OCI-LY1 (cell line): ENCODE measurements at regions not wholly inside any gene's neighbourhood (a gene's known extent, or its start where the extent isn't known, plus 50 kb on each side); places are given as distances from the start of the nearest gene placed in this dataset.
"Not testable (repeated sequence)": the region's sequence is repeated elsewhere in the genome, so short reads cannot be mapped to it uniquely, and the experiment has no call there.

Experiments used
- H2AFZ ChIP-seq: fragments of 200-600 bp; sonication (generic), shearing (Covaris generic); 2 replicates; pipeline ENCODE4 v1.6.0; 2014; ENCODE audit warnings: antibody characterized with exemption, mild to moderate bottlenecking, low read length
- H3F3A ChIP-seq: fragments of 200-600 bp; sonication (generic), shearing (Covaris generic); 2 replicates; pipeline ENCODE4 v1.6.0; 2014; ENCODE audit warnings: mild to moderate bottlenecking, antibody characterized with exemption, low read length, moderate library complexity; ENCODE audit not compliant: insufficient read depth
- H3K27ac ChIP-seq: fragments of 200-600 bp; sonication (generic); 2 replicates; pipeline ENCODE4 v1.5.1; 2014; ENCODE audit warnings: low read length, mixed run types, mild to moderate bottlenecking, low read depth; ENCODE audit not compliant: poor library complexity, severe bottlenecking
- H3K27me3 ChIP-seq: fragments of 200-600 bp; sonication (generic); 2 replicates; pipeline ENCODE4 v1.6.0; 2014; ENCODE audit warnings: antibody characterized with exemption, mild to moderate bottlenecking, low read length, moderate library complexity; ENCODE audit not compliant: insufficient read depth
- H3K36me3 ChIP-seq: fragments of 200-600 bp; sonication (generic); 2 replicates; pipeline ENCODE4 v1.6.1; 2014; ENCODE audit warnings: mild to moderate bottlenecking, antibody characterized with exemption, low read length, moderate library complexity, mixed read lengths; ENCODE audit not compliant: insufficient read depth
- H3K4me1 ChIP-seq: fragments of 200-600 bp; sonication (generic); 2 replicates; pipeline ENCODE4 v1.5.1; 2014; ENCODE audit warnings: mild to moderate bottlenecking, low read length, moderate library complexity; ENCODE audit not compliant: insufficient read depth, severe bottlenecking
- H3K4me2 ChIP-seq: fragments of 200-600 bp; sonication (generic), shearing (Covaris generic); 2 replicates; pipeline ENCODE4 v1.6.1; 2014; ENCODE audit warnings: low read length
- H3K4me3 ChIP-seq: fragments of 200-600 bp; sonication (generic); 2 replicates; pipeline ENCODE4 v1.5.1; 2014; ENCODE audit warnings: low read length, low read depth, mild to moderate bottlenecking, mixed read lengths; ENCODE audit not compliant: poor library complexity, severe bottlenecking
- H3K79me2 ChIP-seq: fragments of 200-600 bp; shearing (Covaris generic); 2 replicates; pipeline ENCODE4 v1.6.1; 2016; ENCODE audit warnings: mixed run types, low read length, mixed read lengths; ENCODE audit not compliant: insufficient read depth
- H3K9ac ChIP-seq: fragments of 200-600 bp; sonication (generic), shearing (Covaris generic); 2 replicates; pipeline ENCODE4 v1.6.1; 2014; ENCODE audit warnings: mild to moderate bottlenecking, low read length, mixed read lengths
- H3K9me2 ChIP-seq: fragments of 200-600 bp; sonication (generic), shearing (Covaris generic); 2 replicates; pipeline ENCODE4 v1.6.1; 2014; ENCODE audit warnings: low read depth, mild to moderate bottlenecking, low read length, mixed read lengths
- H3K9me3 ChIP-seq: fragments of 200-600 bp; shearing (Covaris generic); 2 replicates; pipeline ENCODE4 v1.6.1; 2014; ENCODE audit warnings: low read length, mixed read lengths
- H4K20me1 ChIP-seq: fragments of 200-600 bp; sonication (generic), shearing (Covaris generic); 2 replicates; pipeline ENCODE4 v1.6.0; 2016; ENCODE audit warnings: mild to moderate bottlenecking, low read length; ENCODE audit not compliant: insufficient read depth
- EZH2 ChIP-seq: fragments of 200-600 bp; sonication (generic), shearing (Covaris generic); IDR thresholded peaks from 2 replicates; pipeline ENCODE4 v1.8.0; 2017; ENCODE audit warnings: borderline replicate concordance, mixed run types, mild to moderate bottlenecking, antibody characterized with exemption, low read length, moderate library complexity, mixed read lengths
- TF ChIP-seq, protein P1 (sequence below): fragments of 200-600 bp; sonication (generic), shearing (Covaris generic); IDR thresholded peaks from 2 replicates; pipeline ENCODE4 v1.5.1; 2017; ENCODE audit warnings: mild to moderate bottlenecking, antibody characterized with exemption, low read length, moderate library complexity, mixed read lengths

DNA sequence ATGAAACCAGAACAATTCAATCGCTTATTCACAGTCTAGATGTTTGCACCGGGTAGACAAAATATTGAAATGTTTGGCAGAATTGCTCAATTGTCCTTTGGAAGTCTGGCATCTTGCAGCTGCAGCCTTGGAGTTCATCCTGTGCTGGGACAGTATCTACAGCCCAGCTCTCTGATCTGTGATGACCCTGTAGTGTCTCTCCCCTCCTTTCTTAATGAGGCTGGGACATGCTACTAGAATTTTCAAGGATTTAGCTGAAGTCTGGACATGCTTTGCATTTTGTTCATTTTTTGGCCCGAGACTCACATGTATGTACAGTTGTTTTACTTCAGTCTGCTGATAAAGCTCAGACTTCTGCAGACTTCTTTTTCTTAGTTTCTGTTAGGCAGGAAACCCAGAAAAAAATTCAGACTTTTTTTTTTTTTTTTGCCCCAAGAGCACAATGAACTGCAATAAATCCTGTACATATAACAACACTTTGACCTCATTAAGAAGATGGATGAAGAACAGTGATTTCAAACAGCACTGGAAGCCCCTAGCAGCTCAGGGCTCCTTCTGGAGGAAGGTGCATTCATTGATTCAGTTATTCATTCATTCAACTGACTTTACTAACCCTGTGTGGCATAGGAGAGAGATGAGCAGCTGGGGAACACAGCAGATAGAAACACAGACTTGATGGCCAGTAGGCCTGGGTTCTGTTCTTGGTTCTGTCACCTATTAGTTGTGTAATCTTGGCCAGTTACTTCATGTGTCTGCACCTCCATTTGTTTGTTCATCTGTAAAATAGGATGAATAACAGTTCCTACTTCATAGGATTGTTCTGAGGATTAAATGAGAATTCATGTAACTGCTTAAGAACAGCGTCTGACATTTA, 210.0 kb downstream of the MAP2K4 start:
- TF ChIP-seq EZH2 = no peak
- TF ChIP-seq, protein P1, sequence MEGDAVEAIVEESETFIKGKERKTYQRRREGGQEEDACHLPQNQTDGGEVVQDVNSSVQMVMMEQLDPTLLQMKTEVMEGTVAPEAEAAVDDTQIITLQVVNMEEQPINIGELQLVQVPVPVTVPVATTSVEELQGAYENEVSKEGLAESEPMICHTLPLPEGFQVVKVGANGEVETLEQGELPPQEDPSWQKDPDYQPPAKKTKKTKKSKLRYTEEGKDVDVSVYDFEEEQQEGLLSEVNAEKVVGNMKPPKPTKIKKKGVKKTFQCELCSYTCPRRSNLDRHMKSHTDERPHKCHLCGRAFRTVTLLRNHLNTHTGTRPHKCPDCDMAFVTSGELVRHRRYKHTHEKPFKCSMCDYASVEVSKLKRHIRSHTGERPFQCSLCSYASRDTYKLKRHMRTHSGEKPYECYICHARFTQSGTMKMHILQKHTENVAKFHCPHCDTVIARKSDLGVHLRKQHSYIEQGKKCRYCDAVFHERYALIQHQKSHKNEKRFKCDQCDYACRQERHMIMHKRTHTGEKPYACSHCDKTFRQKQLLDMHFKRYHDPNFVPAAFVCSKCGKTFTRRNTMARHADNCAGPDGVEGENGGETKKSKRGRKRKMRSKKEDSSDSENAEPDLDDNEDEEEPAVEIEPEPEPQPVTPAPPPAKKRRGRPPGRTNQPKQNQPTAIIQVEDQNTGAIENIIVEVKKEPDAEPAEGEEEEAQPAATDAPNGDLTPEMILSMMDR = no peak

DNA sequence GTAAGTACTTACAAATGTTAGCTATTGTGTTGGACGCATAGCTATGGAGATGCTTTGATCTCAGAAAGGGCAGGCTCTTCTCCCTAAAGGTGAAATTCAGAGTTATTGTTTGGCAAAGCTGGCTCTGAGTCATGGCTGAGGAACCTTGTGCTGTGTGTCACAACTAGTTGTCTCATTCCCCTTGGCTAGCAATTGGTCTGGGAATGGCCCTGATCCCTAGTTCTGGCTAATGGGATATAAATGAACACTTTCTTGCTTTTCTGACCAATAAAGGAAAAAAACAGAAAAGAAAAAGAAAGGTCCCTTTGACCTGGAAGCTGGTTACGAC, 210.6 kb downstream of the MAP2K4 start:
- no peaks in the 10 kb centered on the region for H3K79me2 ChIP-seq
- no peaks in the 10 kb centered on the region for H4K20me1 ChIP-seq
- H3K9ac ChIP-seq = no peak overlapping the region
- H3K27me3 ChIP-seq = no peaks in the 10 kb centered on the region
- H3K4me2 ChIP-seq = no peak overlapping the region
- no peak for TF ChIP-seq EZH2
- no peaks in the 10 kb centered on the region for H3K4me1 ChIP-seq
- no peaks in the 10 kb centered on the region for H3K9me3 ChIP-seq
- H3K9me2 ChIP-seq = no peaks in the 10 kb centered on the region
- H3K36me3 ChIP-seq = no peaks in the 10 kb centered on the region
- H3K27ac ChIP-seq = no peak overlapping the region
- H2AFZ ChIP-seq = no peak overlapping the region
- H3K4me3 ChIP-seq = no peak overlapping the region
- no peaks in the 10 kb centered on the region for H3F3A ChIP-seq

More for the DNA sequence above, 210.0 kb downstream of the MAP2K4 start:
- Histone ChIP-seq H4K20me1 (no peaks in the 10 kb centered on the region), H3F3A (no peaks in the 10 kb centered on the region), H3K79me2 (no peaks in the 10 kb centered on the region), H3K27ac (no peak overlapping the region), H3K9me2 (no peaks in the 10 kb centered on the region), H3K4me2 (no peak overlapping the region), H3K36me3 (no peaks in the 10 kb centered on the region), H3K9ac (no peak overlapping the region), H3K9me3 (no peaks in the 10 kb centered on the region), H3K4me1 (no peaks in the 10 kb centered on the region), H3K4me3 (no peak overlapping the region), H3K27me3 (no peaks in the 10 kb centered on the region; the same call in 1 of the 2 replicates), H2AFZ (no peak overlapping the region)

DNA sequence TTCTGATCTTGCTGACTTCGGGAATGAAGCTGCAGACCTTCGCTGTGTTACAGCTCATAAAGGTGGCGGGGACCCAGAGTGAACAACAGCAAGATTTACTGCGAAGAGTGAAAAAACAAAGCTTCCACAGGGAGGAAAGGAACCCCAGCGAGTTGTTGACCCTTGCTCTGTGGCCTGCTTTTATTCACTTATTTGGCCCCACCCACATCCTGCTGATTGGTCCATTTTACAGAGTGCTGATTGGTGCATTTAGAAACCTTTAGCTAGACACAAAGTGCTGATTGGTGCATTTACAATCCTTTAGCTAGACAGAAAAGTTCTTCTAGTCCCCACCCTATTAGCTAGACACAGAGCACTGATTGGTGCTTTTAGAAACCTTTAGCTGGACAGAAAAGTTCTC, 218.3 kb downstream of the MAP2K4 start:
- H3K4me2 ChIP-seq, H3F3A ChIP-seq, H3K9ac ChIP-seq, H3K79me2 ChIP-seq, H3K36me3 ChIP-seq, H3K27me3 ChIP-seq, H2AFZ ChIP-seq, H3K27ac ChIP-seq, H3K9me2 ChIP-seq, H4K20me1 ChIP-seq, H3K9me3 ChIP-seq, H3K4me1 ChIP-seq, H3K4me3 ChIP-seq: not testable (repeated sequence)

DNA sequence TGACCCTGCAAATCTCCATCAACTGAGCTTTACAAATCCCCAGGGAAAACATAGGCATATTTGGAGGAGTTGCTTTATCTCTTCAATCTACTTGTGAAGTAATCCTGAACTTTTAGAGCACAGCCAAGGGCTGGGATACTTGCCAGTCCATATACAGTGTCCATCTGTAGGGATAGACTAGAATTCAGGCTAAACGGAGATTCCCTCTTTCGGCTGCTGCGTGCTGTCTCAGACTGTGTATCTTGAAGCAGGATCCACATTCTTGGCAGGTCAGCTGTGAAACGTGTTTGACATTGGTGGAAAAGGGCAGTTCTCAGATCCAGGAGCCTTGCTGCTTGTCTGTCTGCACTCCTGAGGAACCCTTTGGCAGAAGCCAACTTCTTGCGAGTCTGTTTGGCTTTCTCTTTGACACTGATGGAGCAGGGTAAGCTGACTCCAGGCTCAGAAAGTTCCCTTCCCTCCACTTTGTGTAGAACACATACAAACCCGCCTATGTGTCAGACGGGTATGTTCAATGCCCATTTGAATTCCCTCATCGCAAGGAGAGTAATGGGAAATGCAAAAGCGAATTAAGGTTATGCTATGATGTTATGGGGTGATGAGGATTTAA, 221.8 kb downstream of the MAP2K4 start:
- Histone ChIP-seq H4K20me1 (no peaks in the 10 kb centered on the region), H3K36me3 (no peaks in the 10 kb centered on the region), H3K27me3 (no peaks in the 10 kb centered on the region), H2AFZ (no peak overlapping the region), H3K9me3 (no peaks in the 10 kb centered on the region), H3K79me2 (no peaks in the 10 kb centered on the region), H3K9me2 (no peaks in the 10 kb centered on the region), H3F3A (no peaks in the 10 kb centered on the region), H3K27ac (no peak overlapping the region), H3K9ac (no peak overlapping the region), H3K4me2 (no peak overlapping the region), H3K4me3 (no peak overlapping the region), H3K4me1 (no peaks in the 10 kb centered on the region)
- TF ChIP-seq EZH2 = no peak
- TF ChIP-seq, protein P1 = no peak
